ENCODE measurements at regions not wholly inside any gene's neighbourhood (a gene's known extent, or its start where the extent isn't known, plus 50 kb on each side); places are given as distances from the start of the nearest gene placed in this dataset.

- TF ChIP-seq POLR2AphosphoS5 (IDR thresholded peaks at IDR 0.05; ENCODE audit: low read depth, low read length) = no peak
- TF ChIP-seq SIN3A (IDR thresholded peaks at IDR 0.05; ENCODE audit: low read depth) = no peak
- no peak for TF ChIP-seq FOSL1 (IDR thresholded peaks at IDR 0.05; ENCODE audit: low read depth)
- TF ChIP-seq MAX (IDR thresholded peaks at IDR 0.05) = no peak
- no peak for TF ChIP-seq POLR2A (IDR thresholded peaks at IDR 0.05; ENCODE audit: borderline replicate concordance, extremely low read depth, insufficient read depth, insufficient read length)
Measured at GRCh38 chr1:5002676-5003075, 348.3 kb downstream of the AJAP1 start.

All from HCT116 (cell line).